A673 (cell line): ENCODE measurements at regions not wholly inside any gene's neighbourhood (a gene's known extent, or its start where the extent isn't known, plus 50 kb on each side); places are given as distances from the start of the nearest gene placed in this dataset.

ENCODE experiments used
- EZH2 ChIP-seq: fragments of 200-600 bp; sonication (generic); IDR thresholded peaks from 2 replicates; pipeline ENCODE4 v1.6.1; 2017; ENCODE audit warnings: borderline replicate concordance, low read depth, mild to moderate bottlenecking, mixed read lengths, antibody characterized with exemption, low read length; ENCODE audit not compliant: poor library complexity, severe bottlenecking
- TF ChIP-seq, protein P1 (sequence below): fragments of 300-800, 200-600 bp; sonication (generic); conservative IDR thresholded peaks from 2 replicates; pipeline ENCODE4 v1.5.1; 2017; ENCODE audit warnings: low read depth, mild to moderate bottlenecking, antibody characterized with exemption, low read length, moderate library complexity, mixed read lengths

- TF ChIP-seq, protein P1, sequence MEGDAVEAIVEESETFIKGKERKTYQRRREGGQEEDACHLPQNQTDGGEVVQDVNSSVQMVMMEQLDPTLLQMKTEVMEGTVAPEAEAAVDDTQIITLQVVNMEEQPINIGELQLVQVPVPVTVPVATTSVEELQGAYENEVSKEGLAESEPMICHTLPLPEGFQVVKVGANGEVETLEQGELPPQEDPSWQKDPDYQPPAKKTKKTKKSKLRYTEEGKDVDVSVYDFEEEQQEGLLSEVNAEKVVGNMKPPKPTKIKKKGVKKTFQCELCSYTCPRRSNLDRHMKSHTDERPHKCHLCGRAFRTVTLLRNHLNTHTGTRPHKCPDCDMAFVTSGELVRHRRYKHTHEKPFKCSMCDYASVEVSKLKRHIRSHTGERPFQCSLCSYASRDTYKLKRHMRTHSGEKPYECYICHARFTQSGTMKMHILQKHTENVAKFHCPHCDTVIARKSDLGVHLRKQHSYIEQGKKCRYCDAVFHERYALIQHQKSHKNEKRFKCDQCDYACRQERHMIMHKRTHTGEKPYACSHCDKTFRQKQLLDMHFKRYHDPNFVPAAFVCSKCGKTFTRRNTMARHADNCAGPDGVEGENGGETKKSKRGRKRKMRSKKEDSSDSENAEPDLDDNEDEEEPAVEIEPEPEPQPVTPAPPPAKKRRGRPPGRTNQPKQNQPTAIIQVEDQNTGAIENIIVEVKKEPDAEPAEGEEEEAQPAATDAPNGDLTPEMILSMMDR = no peak
- TF ChIP-seq EZH2 = no peak
These were observed 1390.5 kb downstream of the EFNB2 start for GRCh38 chr13:105144936-105145335.
